Common myeloid progenitor, CD34-positive (primary cell): ENCODE measurements at regions not wholly inside any gene's neighbourhood (a gene's known extent, or its start where the extent isn't known, plus 50 kb on each side); places are given as distances from the start of the nearest gene placed in this dataset.

Source experiments
- CTCF ChIA-PET: fragments of 350-600 bp; sonication (Branson Sonifier 250); formaldehyde crosslinking; loops from one replicate; lab custom pipeline; 2021; ENCODE audit warnings: antibody characterized with exemption; lab: Charles Lee
- POLR2A ChIA-PET: fragments of 350-600 bp; sonication (Branson Sonifier 250); formaldehyde crosslinking; loops from one replicate; lab custom pipeline; 2021; ENCODE audit warnings: antibody characterized with exemption; lab: Charles Lee
- DNase-seq, 3 donors: peaks; one replicate each; pipeline versions ENCODE4 v3.0.0 to v3.0.0-alpha.2; 2013
- H3K27ac ChIP-seq, 2 experiments: 1 replicate in 1 of 2; 2 replicates in 1 of 2; pipeline ENCODE4 v1.7.0; 2013; ENCODE audit warnings: inconsistent platforms in 2 of 2, low read length in 2 of 2, mild to moderate bottlenecking in 2 of 2, low read depth in 1 of 2, moderate library complexity in 1 of 2; ENCODE audit not compliant: severe bottlenecking in 2 of 2, insufficient read depth in 1 of 2, poor library complexity in 1 of 2
- H3K27me3 ChIP-seq, 5 experiments: replicated peaks in 2 of 5; 1 replicate in 3 of 5; 2 replicates in 2 of 5; pipeline versions ENCODE4 v1.6.1 to v1.7.0; 2013; ENCODE audit warnings: low read length in 4 of 5, mild to moderate bottlenecking in 2 of 5, moderate library complexity in 2 of 5, inconsistent platforms in 1 of 5; ENCODE audit not compliant: insufficient read depth in 5 of 5, control insufficient read depth in 4 of 5
- H3K36me3 ChIP-seq, 4 experiments: 1 replicate in 2 of 4; 2 replicates in 2 of 4; pipeline versions ENCODE4 v1.6.1 to v1.7.0; 2013; ENCODE audit warnings: low read length in 3 of 4, control low read depth in 1 of 4, mild to moderate bottlenecking in 1 of 4; ENCODE audit not compliant: control insufficient read depth in 4 of 4, insufficient read depth in 4 of 4
- H3K4me1 ChIP-seq, 4 experiments: 1 replicate in 3 of 4; 2 replicates in 1 of 4; pipeline versions ENCODE4 v1.6.1 to v1.7.1; 2013; ENCODE audit warnings: low read length in 3 of 4, mild to moderate bottlenecking in 3 of 4, control low read depth in 1 of 4, inconsistent platforms in 1 of 4, moderate library complexity in 1 of 4; ENCODE audit not compliant: control insufficient read depth in 4 of 4, insufficient read depth in 4 of 4; ENCODE audit errors: control extremely low read depth in 1 of 4
- H3K4me3 ChIP-seq, 7 experiments: 1 replicate in 4 of 7; 2 replicates in 3 of 7; pipeline versions ENCODE4 v1.5.1 to v1.7.0; 2013; ENCODE audit warnings: mild to moderate bottlenecking in 7 of 7, low read length in 6 of 7, moderate library complexity in 6 of 7, inconsistent platforms in 2 of 7, low read depth in 2 of 7, control low read depth in 1 of 7; ENCODE audit not compliant: insufficient read depth in 4 of 7, control insufficient read depth in 1 of 7; ENCODE audit errors: extremely low read depth in 1 of 7
- H3K9me3 ChIP-seq, 5 experiments: 1 replicate in 4 of 5; 2 replicates in 1 of 5; pipeline versions ENCODE4 v1.6.1 to v1.7.1; 2013; ENCODE audit warnings: low read length in 4 of 5, mild to moderate bottlenecking in 2 of 5, inconsistent platforms in 1 of 5, low read depth in 1 of 5, moderate library complexity in 1 of 5; ENCODE audit not compliant: control insufficient read depth in 4 of 5, insufficient read depth in 2 of 5; ENCODE audit errors: control extremely low read depth in 1 of 5
- WGBS: methylation state at CpG from one replicate; pipeline ENCODE4 v1.1.5; 2013; ENCODE audit not compliant: insufficient coverage; 5-methylcytosine and 5-hydroxymethylcytosine counted together

DNA sequence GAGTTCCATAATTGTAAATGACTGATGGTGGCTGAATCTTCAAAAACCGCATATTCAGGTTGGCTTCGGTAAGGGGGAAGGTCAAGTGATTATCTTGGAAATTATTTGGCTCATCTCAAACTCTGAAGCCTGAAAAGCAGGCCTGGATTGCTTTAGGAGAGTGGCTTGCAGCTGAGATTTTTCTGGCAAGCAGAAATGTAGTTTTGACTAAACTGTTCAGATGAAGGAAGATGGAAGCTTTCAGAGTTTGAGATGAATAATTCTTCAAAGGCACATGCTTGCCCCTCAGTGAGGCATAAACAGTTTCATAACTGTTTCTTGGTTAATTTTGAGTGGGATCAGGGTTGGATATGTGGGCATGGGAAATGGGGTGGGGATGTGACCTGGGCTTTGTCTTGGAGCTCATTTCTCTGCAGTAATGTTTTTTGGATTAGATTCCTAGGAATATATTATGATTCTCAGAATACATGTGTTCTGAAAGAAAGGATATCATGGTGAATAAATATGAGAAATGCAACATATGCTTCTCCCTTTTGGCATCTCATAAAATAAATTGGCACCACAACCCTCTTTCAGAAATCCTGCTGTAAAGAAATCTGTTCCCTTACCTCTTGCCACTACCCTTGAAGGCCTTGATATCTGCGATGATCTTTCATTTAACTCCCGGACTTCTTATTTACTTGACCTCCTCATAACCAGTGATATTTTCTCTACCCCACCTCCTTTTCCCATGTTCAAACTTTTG, 469.2 kb downstream of the ADRA2A start:
- Histone ChIP-seq H3K27ac (no peak overlapping the region), H3K4me1 (no peaks in the 10 kb centered on the region), H3K27me3 (no peaks in the 10 kb centered on the region), H3K4me3 (no peak overlapping the region), H3K36me3 (no peaks in the 10 kb centered on the region), H3K9me3 (no peaks in the 10 kb centered on the region)
- DNase-seq = no peak
- CTCF ChIA-PET = no interaction called here
- 90% methylated on average over 4 of the region's 4 CpGs for WGBS
- POLR2A ChIA-PET = no interaction called here

DNA sequence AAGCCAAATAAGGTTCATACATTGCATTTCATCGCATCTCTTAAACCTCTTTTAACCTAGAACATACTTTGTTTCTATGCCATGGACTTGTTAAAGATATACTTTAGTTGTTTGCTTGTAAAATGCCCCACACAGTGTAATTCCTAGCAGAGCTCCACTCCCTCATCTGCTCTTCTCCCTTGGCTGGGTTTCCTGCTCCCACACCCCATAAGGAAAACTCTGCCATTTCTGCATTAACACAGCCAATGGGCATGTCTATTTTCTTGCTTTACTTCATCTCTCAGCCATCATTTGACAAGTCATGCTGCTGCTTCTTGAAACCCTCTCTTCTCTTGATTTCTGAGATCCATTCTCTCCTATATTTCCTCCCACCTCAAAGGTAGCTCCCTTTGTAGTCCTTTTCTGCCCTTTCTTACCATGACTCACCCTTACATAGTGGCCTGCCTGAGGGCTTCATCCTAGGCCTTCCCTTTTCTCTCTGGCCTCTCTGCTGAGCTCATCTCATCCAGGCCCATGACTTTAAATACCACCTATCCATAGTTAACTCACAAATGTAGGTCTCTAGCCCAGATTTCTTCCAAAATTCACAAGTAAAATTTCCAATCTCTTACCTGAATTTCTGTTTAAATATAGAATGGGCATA, 471.4 kb downstream of the ADRA2A start:
- H3K27ac ChIP-seq = no peak overlapping the region
- no peak for DNase-seq
- no peaks in the 10 kb centered on the region for H3K4me1 ChIP-seq
- no peaks in the 10 kb centered on the region for H3K36me3 ChIP-seq
- CTCF ChIA-PET = no interaction called here
- no peaks in the 10 kb centered on the region for H3K27me3 ChIP-seq
- H3K9me3 ChIP-seq = no peaks in the 10 kb centered on the region
- no peak overlapping the region for H3K4me3 ChIP-seq
- POLR2A ChIA-PET = interaction anchor here (0.6 kb wide), 1 partner anchor 245 kb away, joined by 5 read pairs; no protein-coding TSS in a partner anchor
- no CpG with 5 or more reads among the region's 1 CpG for WGBS

DNA sequence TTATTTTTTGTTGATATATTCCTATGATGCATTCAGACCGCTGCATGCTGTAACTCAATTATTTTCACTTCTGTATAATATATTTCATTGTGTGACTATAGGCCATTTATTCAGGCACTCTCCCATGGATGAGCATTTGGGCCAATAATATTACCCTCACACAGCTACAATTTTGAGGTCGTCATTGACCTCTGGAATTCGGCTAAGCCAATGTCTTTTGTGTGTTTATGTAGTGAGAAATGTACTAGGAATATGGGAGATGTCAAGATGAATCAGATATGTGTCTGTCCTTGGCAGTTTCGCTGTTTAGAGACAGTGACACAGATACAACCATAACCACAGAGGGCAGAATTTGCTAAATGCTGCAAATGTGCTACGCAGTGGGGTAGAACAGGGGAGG, 474.2 kb downstream of the ADRA2A start:
- ChIA-PET CTCF (no interaction called here), POLR2A (no interaction called here)
- 100% methylated on average over 2 of the region's 5 CpGs for WGBS
- H3K27ac ChIP-seq = no peak overlapping the region
- H3K4me3 ChIP-seq = no peak overlapping the region
- H3K36me3 ChIP-seq = no peaks in the 10 kb centered on the region
- H3K27me3 ChIP-seq = no peaks in the 10 kb centered on the region
- no peaks in the 10 kb centered on the region for H3K4me1 ChIP-seq
- no peak for DNase-seq
- H3K9me3 ChIP-seq = no peaks in the 10 kb centered on the region

DNA sequence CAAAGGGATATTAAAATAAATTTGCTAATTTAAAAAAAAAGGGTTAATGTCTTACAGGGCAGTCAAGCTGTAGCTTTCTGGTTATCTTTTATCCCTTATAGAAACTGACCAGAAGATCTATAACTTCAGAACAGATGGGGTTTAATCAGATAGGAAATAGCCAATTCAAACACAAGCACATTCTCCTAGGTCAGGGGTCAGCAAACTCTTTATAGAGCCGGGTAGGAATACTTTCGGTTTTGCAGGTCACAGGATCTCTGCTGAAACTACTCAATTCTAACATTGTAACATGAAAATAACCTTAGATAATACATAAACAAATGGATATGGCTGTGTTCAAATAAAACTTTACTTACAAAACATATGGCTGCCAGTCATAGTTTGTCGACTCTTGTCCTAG, 479.8 kb downstream of the ADRA2A start:
- POLR2A ChIA-PET = no interaction called here
- Histone ChIP-seq H3K9me3 (no peaks in the 10 kb centered on the region), H3K27ac (no peak overlapping the region), H3K4me1 (no peaks in the 10 kb centered on the region), H3K36me3 (no peaks in the 10 kb centered on the region), H3K4me3 (no peak overlapping the region), H3K27me3 (no peaks in the 10 kb centered on the region)
- WGBS = 100% methylated on average over 2 of the region's 3 CpGs
- CTCF ChIA-PET = no interaction called here
- no peak for DNase-seq

DNA sequence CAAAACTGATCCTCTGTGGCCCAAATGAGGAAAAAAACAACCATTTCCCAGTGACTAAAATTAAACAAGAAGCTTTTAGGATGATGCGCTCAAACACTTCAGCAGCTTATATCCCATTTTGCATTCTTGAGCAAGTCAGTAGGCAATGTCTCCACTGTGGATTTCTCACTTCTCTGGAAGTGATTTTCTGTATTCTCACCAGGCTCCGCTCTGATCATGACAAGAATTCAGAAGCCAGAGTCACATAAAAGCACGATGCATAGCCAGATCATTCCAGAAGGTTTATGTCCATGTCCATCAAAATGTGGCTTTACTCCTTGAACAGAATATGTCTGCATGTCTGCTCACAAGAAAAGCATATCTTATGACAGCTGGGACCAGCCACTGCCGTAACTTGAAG, 481.4 kb downstream of the ADRA2A start:
- 100% methylated on average over 4 of the region's 4 CpGs for WGBS
- CTCF ChIA-PET = no interaction called here
- POLR2A ChIA-PET = no interaction called here
- Histone ChIP-seq H3K4me3 (no peak overlapping the region), H3K36me3 (no peaks in the 10 kb centered on the region), H3K9me3 (no peaks in the 10 kb centered on the region), H3K27me3 (no peaks in the 10 kb centered on the region), H3K4me1 (no peaks in the 10 kb centered on the region), H3K27ac (no peak overlapping the region)
- DNase-seq = no peak

DNA sequence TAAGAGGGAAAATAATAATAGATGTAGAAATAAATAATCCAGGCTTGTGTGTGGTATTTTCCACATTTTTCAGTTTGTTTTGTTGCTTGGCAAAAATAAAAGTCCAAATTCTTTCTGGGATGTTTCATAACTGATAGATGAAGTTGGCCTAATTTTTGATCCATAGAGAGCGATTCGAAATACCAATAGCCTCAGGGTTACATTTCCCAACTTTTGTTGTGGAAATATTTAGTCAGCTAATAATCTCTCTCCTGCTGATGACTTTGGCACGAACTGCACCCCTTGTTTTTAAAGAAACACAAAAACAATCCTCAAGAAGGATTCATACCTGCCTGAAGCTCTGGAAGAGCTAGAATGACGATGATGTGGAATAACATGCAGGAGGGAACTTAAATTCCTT, 483.2 kb downstream of the ADRA2A start:
- Histone ChIP-seq H3K4me1 (no peaks in the 10 kb centered on the region), H3K27me3 (no peaks in the 10 kb centered on the region), H3K9me3 (no peaks in the 10 kb centered on the region), H3K4me3 (no peak overlapping the region), H3K36me3 (no peaks in the 10 kb centered on the region), H3K27ac (no peak overlapping the region)
- no peak for DNase-seq
- 100% methylated on average over 2 of the region's 4 CpGs for WGBS
- ChIA-PET POLR2A (no interaction called here), CTCF (no interaction called here)

DNA sequence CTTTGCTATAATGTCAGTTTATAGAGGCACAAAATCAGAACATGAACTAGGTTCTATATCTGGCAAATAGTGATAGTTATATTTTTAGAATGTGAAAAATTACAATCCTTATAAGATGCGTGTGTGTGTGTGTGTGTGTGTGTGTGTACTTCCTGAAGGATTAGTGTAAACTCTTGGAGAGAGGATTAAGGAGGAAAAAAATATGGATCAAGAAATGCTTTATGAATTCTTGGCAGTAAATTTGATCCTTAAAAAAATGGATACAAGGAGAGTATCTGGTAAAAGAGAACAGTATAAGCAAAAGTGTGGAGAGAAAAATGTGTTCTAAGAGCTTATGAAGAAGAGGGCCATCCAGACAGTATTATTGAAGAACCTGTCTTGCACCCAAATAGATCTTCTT, 484.3 kb downstream of the ADRA2A start:
- no peak for DNase-seq
- H3K36me3 ChIP-seq = no peaks in the 10 kb centered on the region
- no peak overlapping the region for H3K27ac ChIP-seq
- ChIA-PET POLR2A (no interaction called here), CTCF (no interaction called here)
- no peak overlapping the region for H3K4me3 ChIP-seq
- H3K4me1 ChIP-seq = no peaks in the 10 kb centered on the region
- WGBS = no CpG with 5 or more reads among the region's 1 CpG
- H3K27me3 ChIP-seq = no peaks in the 10 kb centered on the region
- H3K9me3 ChIP-seq = no peaks in the 10 kb centered on the region
